Right lobe of liver (tissue), 4 donors: ENCODE measurements at regions not wholly inside any gene's neighbourhood (a gene's known extent, or its start where the extent isn't known, plus 50 kb on each side); places are given as distances from the start of the nearest gene placed in this dataset.

Experiments used
- CTCF ChIP-seq, 4 donors: fragments of 200-600 bp in 3 of 4; fragments of 450-650 bp in 1 of 4; IDR thresholded peaks; one replicate each; pipeline versions ENCODE4 v1.5.1 to v1.8.0; 2016 to 2022; ENCODE audit warnings: antibody characterized with exemption in 4 of 4, mild to moderate bottlenecking in 2 of 4
- POLR2A ChIP-seq: fragments of 450-650 bp; IDR thresholded peaks from one replicate; pipeline ENCODE4 v1.6.1; 2017; ENCODE audit warnings: antibody characterized with exemption, mild to moderate bottlenecking
- donor health status: DM: no; HTN: no; CAD: no.
- donor health status: DM: no; HTN: no; CAD: no.
- donor health status: DM: no; HTN: yes; CAD: no.

GRCh38 chr15:39332846-39333245 lies 248.0 kb upstream of the THBS1 start:
- TF ChIP-seq CTCF (IDR thresholded peaks at IDR 0.05), result no peak
- TF ChIP-seq POLR2A, result no peak
